ENCODE measurements at regions not wholly inside any gene's neighbourhood (a gene's known extent, or its start where the extent isn't known, plus 50 kb on each side); places are given as distances from the start of the nearest gene placed in this dataset.

DNA sequence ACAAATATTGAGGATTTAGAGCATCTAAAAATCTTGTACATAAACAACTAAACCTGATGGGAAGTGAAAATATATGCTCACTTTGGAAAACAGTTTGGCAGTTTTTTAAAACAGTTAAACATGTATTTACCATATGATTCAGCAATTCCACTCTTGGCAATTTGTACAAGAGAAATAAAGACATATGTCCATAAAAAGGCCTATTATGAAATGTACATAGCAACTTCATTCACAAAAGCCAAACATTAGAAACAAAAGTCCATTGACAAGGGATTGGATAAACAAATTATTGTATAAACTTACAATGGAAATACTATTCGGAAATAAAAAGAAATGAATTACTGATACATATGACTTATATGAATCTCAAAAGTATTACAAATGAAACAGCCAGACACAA, 196.2 kb upstream of the SLC24A2 start:
- no peak overlapping the region for H3K14ac ChIP-seq (ENCODE audit: low read length)
- no peak overlapping the region for H3K23ac ChIP-seq (ENCODE audit: low read depth, low read length, poor library complexity)
- no peak overlapping the region for H2BK15ac ChIP-seq (ENCODE audit: low read length)
- no peak overlapping the region for H4K8ac ChIP-seq (ENCODE audit: low read depth, low read length)
- no peaks in the 10 kb centered on the region for H3K9me3 ChIP-seq (replicated peaks in 1 of 2; ENCODE audit: control insufficient read depth in 2 of 2, insufficient read depth in 1 of 2, low read depth in 1 of 2, low read length in 2 of 2)
- no peak overlapping the region for H3K9ac ChIP-seq (ENCODE audit: low read depth, low read length, poor library complexity)
- H2BK5ac ChIP-seq (ENCODE audit: low read length): no peak overlapping the region
- no CpG with 5 or more reads among the region's 1 CpG for WGBS, 2 donors (ENCODE audit: extremely low coverage in 2 of 2, insufficient read length in 2 of 2, insufficient replicate concordance in 1 of 2)
- DNase-seq (ENCODE audit: low spot score): no peak
- H3K36me3 ChIP-seq (replicated peaks in 1 of 2; ENCODE audit: control insufficient read depth in 2 of 2, insufficient read depth in 2 of 2, low read length in 2 of 2): no peaks in the 10 kb centered on the region
- H3K79me1 ChIP-seq (ENCODE audit: low read depth, low read length): no peaks in the 10 kb centered on the region
- H3K4me2 ChIP-seq (ENCODE audit: insufficient read depth, low read length, poor library complexity, severe bottlenecking): no peak overlapping the region
- H3K4me3 ChIP-seq (ENCODE audit: low read length in 2 of 2): no peak overlapping the region
- H3K18ac ChIP-seq (ENCODE audit: low read length): no peak overlapping the region
- no peak overlapping the region for H2BK12ac ChIP-seq (ENCODE audit: low read length)
- no peak overlapping the region for H2AK5ac ChIP-seq (ENCODE audit: low read depth, low read length)
- H3K27me3 ChIP-seq (ENCODE audit: control insufficient read depth in 3 of 3, insufficient read depth in 3 of 3, low read depth in 1 of 3, low read length in 3 of 3): no peaks in the 10 kb centered on the region
- H3K27ac ChIP-seq (replicated peaks; ENCODE audit: low read length): no peak overlapping the region
- no peak overlapping the region for H2BK120ac ChIP-seq (ENCODE audit: low read depth, low read length)
- no peak overlapping the region for H4K91ac ChIP-seq (ENCODE audit: low read depth, low read length, poor library complexity)
- no peak overlapping the region for H2AFZ ChIP-seq (ENCODE audit: low read length)
- no peak overlapping the region for H3K4ac ChIP-seq (ENCODE audit: low read length)
- H3K4me1 ChIP-seq (ENCODE audit: control insufficient read depth in 2 of 2, insufficient read depth in 1 of 2, low read depth in 1 of 2, low read length in 2 of 2): peaks cover 0 to 2% of the 10 kb centered on the region in 2 donors

GRCh38 chr9:19976226-19976625, 187.4 kb upstream of the SLC24A2 start:
- Histone ChIP-seq H3K4ac (ENCODE audit: low read length) (no peak overlapping the region), H3K14ac (ENCODE audit: low read length) (no peak overlapping the region), H2BK12ac (ENCODE audit: low read length) (no peak overlapping the region), H2AK5ac (ENCODE audit: low read depth, low read length) (no peak overlapping the region), H3K18ac (ENCODE audit: low read length) (no peak overlapping the region), H3K9ac (ENCODE audit: low read depth, low read length, poor library complexity) (no peak overlapping the region), H2BK5ac (ENCODE audit: low read length) (no peak overlapping the region), H4K91ac (ENCODE audit: low read depth, low read length, poor library complexity) (no peak overlapping the region), H3K4me1 (ENCODE audit: control insufficient read depth in 2 of 2, insufficient read depth in 1 of 2, low read depth in 1 of 2, low read length in 2 of 2) (no peaks in the 10 kb centered on the region), H3K36me3 (replicated peaks in 1 of 2; ENCODE audit: control insufficient read depth in 2 of 2, insufficient read depth in 2 of 2, low read length in 2 of 2) (no peaks in the 10 kb centered on the region), H3K9me3 (replicated peaks in 1 of 2; ENCODE audit: control insufficient read depth in 2 of 2, insufficient read depth in 1 of 2, low read depth in 1 of 2, low read length in 2 of 2) (no peaks in the 10 kb centered on the region), H3K23ac (ENCODE audit: low read depth, low read length, poor library complexity) (no peak overlapping the region), H2BK15ac (ENCODE audit: low read length) (no peak overlapping the region), H3K27ac (replicated peaks; ENCODE audit: low read length) (no peak overlapping the region), H3K79me1 (ENCODE audit: low read depth, low read length) (no peaks in the 10 kb centered on the region), H3K4me3 (ENCODE audit: low read length in 2 of 2) (no peak overlapping the region), H2AFZ (ENCODE audit: low read length) (no peak overlapping the region), H3K27me3 (ENCODE audit: control insufficient read depth in 3 of 3, insufficient read depth in 3 of 3, low read depth in 1 of 3, low read length in 3 of 3) (no peaks in the 10 kb centered on the region), H3K4me2 (ENCODE audit: insufficient read depth, low read length, poor library complexity, severe bottlenecking) (no peak overlapping the region), H4K8ac (ENCODE audit: low read depth, low read length) (no peak overlapping the region), H2BK120ac (ENCODE audit: low read depth, low read length) (no peak overlapping the region)
- DNase-seq (ENCODE audit: low spot score): no peak

- Histone ChIP-seq H3K9me3 (replicated peaks in 1 of 2; ENCODE audit: control insufficient read depth in 2 of 2, insufficient read depth in 1 of 2, low read depth in 1 of 2, low read length in 2 of 2) (no peaks in the 10 kb centered on the region), H3K14ac (ENCODE audit: low read length) (no peak overlapping the region), H3K4ac (ENCODE audit: low read length) (no peak overlapping the region), H2BK15ac (ENCODE audit: low read length) (no peak overlapping the region), H2BK120ac (ENCODE audit: low read depth, low read length) (no peak overlapping the region), H3K27me3 (ENCODE audit: control insufficient read depth in 3 of 3, insufficient read depth in 3 of 3, low read depth in 1 of 3, low read length in 3 of 3) (no peaks in the 10 kb centered on the region), H2BK5ac (ENCODE audit: low read length) (no peak overlapping the region), H3K18ac (ENCODE audit: low read length) (no peak overlapping the region), H3K27ac (replicated peaks; ENCODE audit: low read length) (no peak overlapping the region), H3K4me3 (ENCODE audit: low read length in 2 of 2) (no peak overlapping the region), H3K9ac (ENCODE audit: low read depth, low read length, poor library complexity) (no peak overlapping the region), H4K91ac (ENCODE audit: low read depth, low read length, poor library complexity) (no peak overlapping the region), H2AK5ac (ENCODE audit: low read depth, low read length) (no peak overlapping the region), H3K79me1 (ENCODE audit: low read depth, low read length) (no peaks in the 10 kb centered on the region), H3K4me2 (ENCODE audit: insufficient read depth, low read length, poor library complexity, severe bottlenecking) (no peak overlapping the region), H3K36me3 (replicated peaks in 1 of 2; ENCODE audit: control insufficient read depth in 2 of 2, insufficient read depth in 2 of 2, low read length in 2 of 2) (no peaks in the 10 kb centered on the region), H3K23ac (ENCODE audit: low read depth, low read length, poor library complexity) (no peak overlapping the region), H4K8ac (ENCODE audit: low read depth, low read length) (no peak overlapping the region), H3K4me1 (ENCODE audit: control insufficient read depth in 2 of 2, insufficient read depth in 1 of 2, low read depth in 1 of 2, low read length in 2 of 2) (no peaks in the 10 kb centered on the region), H2AFZ (ENCODE audit: low read length) (no peak overlapping the region), H2BK12ac (ENCODE audit: low read length) (no peak overlapping the region)
- no peak for DNase-seq (ENCODE audit: low spot score)
- no CpG with 5 or more reads among the region's 2 CpGs for WGBS, 2 donors (ENCODE audit: extremely low coverage in 2 of 2, insufficient read length in 2 of 2, insufficient replicate concordance in 1 of 2)
Observed at GRCh38 chr9:19975499-19975898, 186.7 kb upstream of the SLC24A2 start.

GRCh38 chr9:19969721-19970120, 180.9 kb upstream of the SLC24A2 start:
- H2BK12ac ChIP-seq (ENCODE audit: low read length): no peak overlapping the region
- H3K9me3 ChIP-seq (replicated peaks in 1 of 2; ENCODE audit: control insufficient read depth in 2 of 2, insufficient read depth in 1 of 2, low read depth in 1 of 2, low read length in 2 of 2): no peaks in the 10 kb centered on the region
- H4K8ac ChIP-seq (ENCODE audit: low read depth, low read length): no peak overlapping the region
- H3K4me3 ChIP-seq (ENCODE audit: low read length in 2 of 2): no peak overlapping the region
- H2AK5ac ChIP-seq (ENCODE audit: low read depth, low read length): no peak overlapping the region
- no peaks in the 10 kb centered on the region for H3K79me1 ChIP-seq (ENCODE audit: low read depth, low read length)
- H3K9ac ChIP-seq (ENCODE audit: low read depth, low read length, poor library complexity): no peak overlapping the region
- H3K14ac ChIP-seq (ENCODE audit: low read length): no peak overlapping the region
- no peak overlapping the region for H3K4ac ChIP-seq (ENCODE audit: low read length)
- no peak overlapping the region for H2BK15ac ChIP-seq (ENCODE audit: low read length)
- no peaks in the 10 kb centered on the region for H3K36me3 ChIP-seq (replicated peaks in 1 of 2; ENCODE audit: control insufficient read depth in 2 of 2, insufficient read depth in 2 of 2, low read length in 2 of 2)
- H3K27ac ChIP-seq (replicated peaks; ENCODE audit: low read length): no peak overlapping the region
- no peaks in the 10 kb centered on the region for H3K27me3 ChIP-seq (ENCODE audit: control insufficient read depth in 3 of 3, insufficient read depth in 3 of 3, low read depth in 1 of 3, low read length in 3 of 3)
- no peak overlapping the region for H3K4me2 ChIP-seq (ENCODE audit: insufficient read depth, low read length, poor library complexity, severe bottlenecking)
- H3K4me1 ChIP-seq (ENCODE audit: control insufficient read depth in 2 of 2, insufficient read depth in 1 of 2, low read depth in 1 of 2, low read length in 2 of 2): peaks cover 0 to 8% of the 10 kb centered on the region in 2 donors
- no peak overlapping the region for H3K23ac ChIP-seq (ENCODE audit: low read depth, low read length, poor library complexity)
- peak overlapping the region; percentile 1 for H3K18ac ChIP-seq (ENCODE audit: low read length)
- peak overlapping the region; percentile 69 for H2BK120ac ChIP-seq (ENCODE audit: low read depth, low read length)
- H2AFZ ChIP-seq (ENCODE audit: low read length): no peak overlapping the region
- H4K91ac ChIP-seq (ENCODE audit: low read depth, low read length, poor library complexity): no peak overlapping the region
- DNase-seq (ENCODE audit: low spot score): no peak
- H2BK5ac ChIP-seq (ENCODE audit: low read length): no peak overlapping the region

Data from neuronal stem cell (in vitro differentiated cells).